Brain microvascular endothelial cell (primary cell): ENCODE measurements at regions not wholly inside any gene's neighbourhood (a gene's known extent, or its start where the extent isn't known, plus 50 kb on each side); places are given as distances from the start of the nearest gene placed in this dataset.
A peak's percentile ranks its signal among the peaks of the same experiment; 100 is the strongest.

ENCODE experiments used
- DNase-seq: peaks from one replicate; pipeline ENCODE4 v3.0.0-alpha.2; 2020
- H3K27ac ChIP-seq: fragments of 250-450 bp; sonication (Bioruptor Pico); 2 replicates; pipeline ENCODE4 v1.5.1; 2020; ENCODE audit warnings: mild to moderate bottlenecking, moderate library complexity
- H3K27me3 ChIP-seq: fragments of 250-450 bp; sonication (Bioruptor Pico); replicated peaks from 2 replicates; pipeline ENCODE4 v1.5.1; 2020; ENCODE audit warnings: mild to moderate bottlenecking
- H3K36me3 ChIP-seq: fragments of 250-450 bp; sonication (Bioruptor Pico); replicated peaks from 2 replicates; pipeline ENCODE4 v1.5.1; 2020; ENCODE audit warnings: mild to moderate bottlenecking
- H3K4me3 ChIP-seq: 2 replicates; pipeline ENCODE4 v1.5.1; 2011; ENCODE audit warnings: low read depth, mild to moderate bottlenecking, control low read depth, low read length, moderate library complexity
- CTCF ChIP-seq: IDR thresholded peaks from 2 replicates; pipeline ENCODE4 v1.5.1; 2011; ENCODE audit warnings: low read depth, mild to moderate bottlenecking, moderate library complexity, low read length, control low read depth, inconsistent platforms; ENCODE audit errors: missing control alignments
- in situ Hi-C: cut with HindIII; loops from 2 replicates; pipeline ENCODE4 v1.10.0; 2017; ENCODE audit warnings: low sequenced_read_pairs, low pct_ligation_motif_present

- no peaks in the 10 kb centered on the region for H3K27me3 ChIP-seq
- in situ Hi-C loops: no loop called here
- TF ChIP-seq CTCF: peak; percentile 6
- no peak for DNase-seq
- H3K4me3 ChIP-seq: no peak overlapping the region
- no peaks in the 10 kb centered on the region for H3K36me3 ChIP-seq
- H3K27ac ChIP-seq: no peak overlapping the region
These were observed 143.7 kb downstream of the ASB1 start for GRCh38 chr2:238570391-238570790.

GRCh38 chr2:238570926-238571325, 144.2 kb downstream of the ASB1 start:
- no peaks in the 10 kb centered on the region for H3K36me3 ChIP-seq
- H3K27me3 ChIP-seq: no peaks in the 10 kb centered on the region
- no peak for TF ChIP-seq CTCF
- in situ Hi-C loops: no loop called here
- H3K4me3 ChIP-seq: no peak overlapping the region
- no peak for DNase-seq
- no peak overlapping the region for H3K27ac ChIP-seq

GRCh38 chr2:238571661-238572372, 145.1 kb downstream of the ASB1 start:
- H3K4me3 ChIP-seq: no peak overlapping the region
- no peaks in the 10 kb centered on the region for H3K27me3 ChIP-seq
- no peak for DNase-seq
- no peak for TF ChIP-seq CTCF
- H3K27ac ChIP-seq: no peak overlapping the region
- no peaks in the 10 kb centered on the region for H3K36me3 ChIP-seq
- in situ Hi-C loops: no loop called here

GRCh38 chr2:238573065-238573778, 146.5 kb downstream of the ASB1 start:
- in situ Hi-C loops: no loop called here
- no peak for DNase-seq

GRCh38 chr2:238573916-238574315, 147.2 kb downstream of the ASB1 start:
- H3K4me3 ChIP-seq: no peak overlapping the region
- no peaks in the 10 kb centered on the region for H3K27me3 ChIP-seq
- DNase-seq: no peak
- H3K36me3 ChIP-seq: no peaks in the 10 kb centered on the region
- in situ Hi-C loops: no loop called here
- TF ChIP-seq CTCF: no peak
- no peak overlapping the region for H3K27ac ChIP-seq

More at GRCh38 chr2:238573065-238573778, 146.5 kb downstream of the ASB1 start:
- Histone ChIP-seq H3K27ac (no peak overlapping the region), H3K27me3 (no peaks in the 10 kb centered on the region), H3K36me3 (no peaks in the 10 kb centered on the region), H3K4me3 (no peak overlapping the region)
- peak; percentile 71 for TF ChIP-seq CTCF
